GM21723 (cell line): ENCODE measurements at regions not wholly inside any gene's neighbourhood (a gene's known extent, or its start where the extent isn't known, plus 50 kb on each side); places are given as distances from the start of the nearest gene placed in this dataset.
"Not testable (repeated sequence)": the region's sequence is repeated elsewhere in the genome, so short reads cannot be mapped to it uniquely, and the experiment has no call there.

Experiments used
- ATAC-seq: cut with Tn5 transposase; IDR thresholded peaks from one replicate; pipeline ENCODE4 v1.9.1; 2021; ENCODE audit warnings: mild to moderate bottlenecking, moderate library complexity; ENCODE audit not compliant: unreplicated experiment

GRCh38 chr6:131424475-131424874, 148.6 kb upstream of the ARG1 start:
- ATAC-seq = no peak

DNA sequence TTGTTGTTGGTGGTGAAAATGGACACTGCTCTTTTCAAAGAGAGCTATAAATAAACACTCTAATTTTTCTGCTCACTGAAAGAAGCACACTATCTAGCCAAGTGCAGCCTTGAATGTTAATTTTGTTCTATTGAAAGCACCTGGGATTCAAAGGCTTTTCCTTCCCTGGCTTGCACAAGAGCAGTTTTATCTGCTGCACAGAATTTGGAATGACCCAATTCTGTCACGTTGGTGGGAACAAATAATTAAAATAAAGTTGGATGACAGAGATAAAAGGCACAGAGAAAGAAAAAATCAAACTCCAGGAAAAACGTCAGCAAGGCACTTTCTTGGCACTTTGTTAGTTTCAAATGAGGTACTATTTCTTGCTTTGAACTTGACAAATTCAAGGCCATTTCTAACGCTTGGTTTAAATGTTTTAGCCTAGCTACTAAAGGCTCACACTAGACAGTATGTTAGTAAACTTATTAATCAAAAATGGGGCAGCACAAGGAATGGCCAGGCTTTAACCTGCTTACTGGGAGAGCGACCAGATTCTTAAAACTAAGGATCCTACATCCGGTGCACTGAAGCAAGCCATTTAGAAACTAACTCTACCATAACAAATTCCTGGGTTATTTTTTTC, 145.5 kb upstream of the ARG1 start:
- ATAC-seq = no peak

DNA sequence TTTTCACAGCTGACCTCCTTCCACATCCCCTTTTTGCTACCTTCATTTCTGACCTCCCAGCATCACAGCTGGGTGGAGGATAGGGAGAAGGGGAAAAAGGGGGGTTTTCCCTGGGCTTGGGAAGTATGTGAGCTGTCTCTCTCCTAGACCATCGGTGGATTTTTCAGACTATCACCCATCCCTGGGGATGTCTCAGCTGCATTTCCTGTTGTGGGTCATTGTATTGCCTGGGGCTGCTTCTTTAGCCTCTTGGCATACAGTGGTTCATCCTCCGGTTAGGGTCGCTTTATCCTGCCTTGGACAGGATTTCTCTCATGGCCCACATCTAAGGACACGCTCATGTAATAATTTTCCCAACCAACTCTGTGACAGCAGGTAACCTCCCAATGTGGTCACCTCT, 142.5 kb upstream of the ARG1 start:
- ATAC-seq = no peak

- no peak for ATAC-seq
Measured at GRCh38 chr6:131431718-131432117, 141.3 kb upstream of the ARG1 start.

DNA sequence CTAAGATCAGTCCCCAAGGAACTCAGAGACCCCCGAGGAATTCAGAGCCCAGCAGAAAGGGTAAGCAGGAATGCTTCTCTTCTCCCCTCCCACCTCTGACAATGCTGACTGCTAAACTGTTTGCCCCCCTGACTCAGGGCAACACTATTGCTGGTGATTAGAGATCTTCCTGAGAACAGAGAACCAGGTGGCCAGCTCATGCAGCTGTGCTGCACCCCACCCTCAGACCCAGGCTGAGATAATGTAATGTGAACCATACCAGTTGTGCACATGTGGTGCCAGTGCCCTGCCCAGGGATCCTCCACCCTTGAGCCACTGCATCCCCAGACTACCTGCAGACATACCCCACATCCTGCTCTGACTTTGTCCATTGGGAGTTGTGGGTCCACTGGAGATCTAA, 139.1 kb upstream of the ARG1 start:
- no peak for ATAC-seq

DNA sequence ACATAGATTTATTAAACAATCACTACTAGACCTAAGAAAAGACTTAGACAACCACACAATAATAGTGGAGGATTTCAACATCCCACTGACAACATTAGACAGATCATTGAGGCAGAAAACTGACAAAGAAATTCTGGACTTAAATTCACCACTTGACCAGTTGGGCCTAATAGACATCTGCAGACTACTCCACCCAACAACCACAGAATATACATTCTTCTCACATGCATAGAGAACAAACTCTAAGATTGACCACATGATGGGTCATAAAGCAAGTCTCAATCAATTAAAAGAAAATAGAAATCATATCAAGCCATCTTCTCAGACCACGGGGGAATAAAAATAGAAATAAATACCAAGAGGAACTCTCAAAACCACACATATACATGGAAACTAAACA, 136.7 kb upstream of the ARG1 start:
- ATAC-seq = no peak

GRCh38 chr6:131443014-131443413, 130.0 kb upstream of the ARG1 start:
- no peak for ATAC-seq

- no peak for ATAC-seq
Measured at GRCh38 chr6:131443514-131443913, 129.5 kb upstream of the ARG1 start.

GRCh38 chr6:131445356-131445755, 127.7 kb upstream of the ARG1 start:
- not testable (repeated sequence) for ATAC-seq

- no peak for ATAC-seq
Measured at GRCh38 chr6:131450861-131451260, 122.2 kb upstream of the ARG1 start.

GRCh38 chr6:131451321-131452144, 121.5 kb upstream of the ARG1 start:
- no peak for ATAC-seq

DNA sequence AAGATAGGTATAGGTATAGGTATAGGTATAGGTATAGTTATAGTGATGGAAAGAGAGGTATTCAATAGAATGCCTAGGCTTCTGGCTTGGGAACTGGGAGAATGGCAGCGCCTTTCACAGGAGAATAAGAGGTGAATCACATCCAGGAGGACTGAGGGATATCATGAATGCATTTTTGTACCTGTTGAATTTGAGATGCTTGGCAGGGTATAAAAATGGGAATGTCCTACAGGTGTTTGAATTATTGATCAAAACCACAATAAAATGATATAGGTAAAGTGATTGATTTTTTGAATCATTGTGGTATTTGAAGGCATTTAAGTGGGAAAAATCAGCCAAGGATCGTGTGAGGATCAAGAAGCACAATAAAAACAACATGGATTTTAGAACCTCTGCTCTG, 119.2 kb upstream of the ARG1 start:
- ATAC-seq = no peak

DNA sequence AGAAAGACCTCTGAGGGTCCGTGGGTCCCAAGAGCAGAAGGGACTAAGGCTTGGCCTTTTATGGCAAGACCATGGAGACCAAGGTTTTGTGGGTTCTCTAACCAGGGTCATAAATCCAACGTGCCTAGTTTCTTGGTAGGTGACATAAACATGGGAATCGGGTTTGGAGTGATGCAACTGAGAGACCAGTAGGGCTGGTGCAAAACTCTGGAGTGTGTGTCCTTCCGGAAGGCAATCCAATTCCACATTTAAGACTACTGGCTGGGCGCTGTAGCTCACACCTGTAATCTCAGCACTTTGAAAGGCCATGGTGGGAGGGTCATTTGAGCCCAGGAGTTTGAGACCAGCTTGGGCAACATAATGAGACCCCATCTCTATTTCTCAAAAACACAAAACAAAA, 116.5 kb upstream of the ARG1 start:
- ATAC-seq = no peak

- ATAC-seq = no peak
Measured at GRCh38 chr6:131459005-131459404, 114.0 kb upstream of the ARG1 start.

- no peak for ATAC-seq
Measured at GRCh38 chr6:131460614-131461000, 112.4 kb upstream of the ARG1 start.

DNA sequence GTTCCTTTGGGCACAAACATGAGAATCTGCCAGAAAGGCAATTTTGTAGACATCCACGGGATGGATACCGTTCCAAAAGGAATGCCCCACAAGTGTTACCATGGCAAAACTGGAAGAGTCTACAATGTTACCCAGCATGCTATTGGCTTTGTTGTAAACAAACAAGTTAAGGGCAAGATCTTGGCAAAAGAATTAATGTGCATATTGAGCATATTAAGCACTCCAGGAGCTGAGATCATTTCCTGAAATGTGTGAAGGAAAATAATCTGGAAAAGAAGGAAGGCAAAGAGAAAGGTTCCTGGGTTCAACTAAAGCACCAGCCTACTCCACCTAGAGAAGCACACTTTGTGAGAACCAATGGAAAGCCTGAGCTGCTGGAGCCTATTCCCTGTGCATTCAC, 103.9 kb upstream of the ARG1 start:
- ATAC-seq = no peak

- ATAC-seq = no peak
Measured at GRCh38 chr6:131470534-131470933, 102.5 kb upstream of the ARG1 start.

- ATAC-seq = no peak
Measured at GRCh38 chr6:131471331-131471730, 101.7 kb upstream of the ARG1 start.

GRCh38 chr6:131473303-131473702, 99.7 kb upstream of the ARG1 start:
- not testable (repeated sequence) for ATAC-seq

GRCh38 chr6:131476362-131476761, 96.7 kb upstream of the ARG1 start:
- no peak for ATAC-seq

DNA sequence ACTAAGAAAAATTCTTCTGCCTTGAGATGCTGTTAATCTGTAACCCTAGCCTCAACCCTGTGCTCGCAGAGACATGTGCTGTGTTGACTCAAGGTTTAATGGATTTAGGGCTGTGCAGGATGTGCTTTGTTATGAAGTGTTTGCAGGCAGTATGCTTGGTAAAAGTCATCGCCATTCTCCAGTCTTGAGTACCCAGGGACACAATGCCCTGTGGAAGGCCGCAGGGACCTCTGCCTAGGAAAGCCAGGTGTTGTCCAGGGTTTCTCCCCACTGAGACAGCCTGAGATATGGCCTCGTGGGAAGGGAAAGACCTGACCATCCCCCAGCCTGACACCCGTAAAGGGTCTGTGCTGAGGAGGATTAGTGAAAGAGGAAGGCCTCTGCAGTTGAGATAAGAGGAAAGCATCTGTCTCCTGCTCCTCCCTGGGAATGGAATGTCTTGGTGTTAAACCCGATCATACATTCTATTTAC, 94.2 kb upstream of the ARG1 start:
- not testable (repeated sequence) for ATAC-seq

DNA sequence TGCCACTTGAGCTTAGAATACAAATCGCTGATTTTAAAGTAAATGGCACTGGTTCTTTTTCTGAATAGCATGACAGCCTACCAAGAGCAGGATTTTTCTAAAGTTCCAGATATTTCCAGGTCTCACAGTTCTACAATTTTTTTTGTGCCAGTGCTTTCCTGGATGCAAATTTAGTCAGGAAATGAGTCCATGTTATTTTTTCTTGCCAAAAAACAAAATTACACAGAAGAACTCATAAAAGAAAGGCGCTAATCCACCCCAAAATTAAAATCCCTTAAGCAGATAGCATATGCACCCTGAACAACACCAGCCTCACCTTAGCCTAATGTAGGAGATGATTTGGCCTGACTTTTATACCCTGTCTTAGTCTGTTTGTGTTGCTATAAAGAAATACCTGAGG, 86.4 kb upstream of the ARG1 start:
- ATAC-seq = no peak
